ENCODE measurements at regions not wholly inside any gene's neighbourhood (a gene's known extent, or its start where the extent isn't known, plus 50 kb on each side); places are given as distances from the start of the nearest gene placed in this dataset.

GRCh38 chr6:94673251-94673650 is 904.1 kb upstream of the MANEA start:
- H3K36me3 ChIP-seq, result no peaks in the 10 kb centered on the region
- no peak overlapping the region for H3K4me3 ChIP-seq
- intact Hi-C loops (cut with DNase I), result no loop called here
- DNase-seq (ENCODE audit: extremely low spot score in 2 of 2), result no peak
- no peak overlapping the region for H3K27ac ChIP-seq
- H3K27me3 ChIP-seq, result no peaks in the 10 kb centered on the region
- no peaks in the 10 kb centered on the region for H3K9me3 ChIP-seq
- no peak for TF ChIP-seq CTCF (IDR thresholded peaks at IDR 0.05)
- TF ChIP-seq POLR2AphosphoS5 (IDR thresholded peaks at IDR 0.05; ENCODE audit: insufficient read depth in 1 of 2, low read depth in 1 of 2), result no peak
- no peak for TF ChIP-seq POLR2A (IDR thresholded peaks at IDR 0.05)
- no peaks in the 10 kb centered on the region for H3K4me1 ChIP-seq

- intact Hi-C loops (cut with DNase I), result no loop called here
- Histone ChIP-seq H3K27me3 (no peaks in the 10 kb centered on the region), H3K4me1 (no peaks in the 10 kb centered on the region), H3K36me3 (no peaks in the 10 kb centered on the region), H3K27ac (no peak overlapping the region), H3K4me3 (no peak overlapping the region), H3K9me3 (no peaks in the 10 kb centered on the region)
- TF ChIP-seq CTCF (IDR thresholded peaks at IDR 0.05), result no peak
- TF ChIP-seq POLR2AphosphoS5 (IDR thresholded peaks at IDR 0.05; ENCODE audit: insufficient read depth in 1 of 2, low read depth in 1 of 2), result no peak
- TF ChIP-seq POLR2A (IDR thresholded peaks at IDR 0.05), result no peak
- DNase-seq (ENCODE audit: extremely low spot score in 2 of 2), result no peak
These were observed 907.3 kb upstream of the MANEA start for GRCh38 chr6:94670017-94670416.

- H3K9me3 ChIP-seq, result no peaks in the 10 kb centered on the region
- H3K4me3 ChIP-seq, result no peak overlapping the region
- no peaks in the 10 kb centered on the region for H3K4me1 ChIP-seq
- intact Hi-C loops (cut with DNase I), result no loop called here
- no peaks in the 10 kb centered on the region for H3K36me3 ChIP-seq
- no peak overlapping the region for H3K27ac ChIP-seq
- H3K27me3 ChIP-seq, result no peaks in the 10 kb centered on the region
- no peak for DNase-seq (ENCODE audit: extremely low spot score in 2 of 2)
- no peak for TF ChIP-seq POLR2AphosphoS5 (IDR thresholded peaks at IDR 0.05; ENCODE audit: insufficient read depth in 1 of 2, low read depth in 1 of 2)
- no peak for TF ChIP-seq POLR2A (IDR thresholded peaks at IDR 0.05)
- TF ChIP-seq CTCF (IDR thresholded peaks at IDR 0.05), result no peak
These were observed 908.5 kb upstream of the MANEA start for GRCh38 chr6:94668876-94669275.

- H3K27me3 ChIP-seq, result no peaks in the 10 kb centered on the region
- no peaks in the 10 kb centered on the region for H3K9me3 ChIP-seq
- DNase-seq (ENCODE audit: extremely low spot score in 2 of 2), result no peak
- H3K36me3 ChIP-seq, result no peaks in the 10 kb centered on the region
- TF ChIP-seq POLR2AphosphoS5 (IDR thresholded peaks at IDR 0.05; ENCODE audit: insufficient read depth in 1 of 2, low read depth in 1 of 2) (no peak), CTCF (IDR thresholded peaks at IDR 0.05) (no peak), POLR2A (IDR thresholded peaks at IDR 0.05) (no peak)
- H3K4me3 ChIP-seq, result no peak overlapping the region
- H3K27ac ChIP-seq, result no peak overlapping the region
- H3K4me1 ChIP-seq, result no peaks in the 10 kb centered on the region
- intact Hi-C loops (cut with DNase I), result no loop called here
These were observed 918.4 kb upstream of the MANEA start for GRCh38 chr6:94658929-94659328.

- Histone ChIP-seq H3K4me3 (no peak overlapping the region), H3K9me3 (no peaks in the 10 kb centered on the region), H3K4me1 (no peaks in the 10 kb centered on the region), H3K27ac (no peak overlapping the region), H3K27me3 (no peaks in the 10 kb centered on the region), H3K36me3 (no peaks in the 10 kb centered on the region)
- no peak for DNase-seq (ENCODE audit: extremely low spot score in 2 of 2)
- no peak for TF ChIP-seq POLR2A (IDR thresholded peaks at IDR 0.05)
- intact Hi-C loops (cut with DNase I), result no loop called here
These were observed 926.1 kb upstream of the MANEA start for GRCh38 chr6:94651239-94651638.

- no peak for DNase-seq (ENCODE audit: extremely low spot score in 2 of 2)
- Histone ChIP-seq H3K27me3 (no peaks in the 10 kb centered on the region), H3K9me3 (no peaks in the 10 kb centered on the region), H3K4me3 (no peak overlapping the region), H3K27ac (no peak overlapping the region), H3K4me1 (no peaks in the 10 kb centered on the region), H3K36me3 (no peaks in the 10 kb centered on the region)
- intact Hi-C loops (cut with DNase I), result no loop called here
- TF ChIP-seq POLR2AphosphoS5 (IDR thresholded peaks at IDR 0.05; ENCODE audit: insufficient read depth in 1 of 2, low read depth in 1 of 2), result no peak
- TF ChIP-seq CTCF (IDR thresholded peaks at IDR 0.05), result no peak
- no peak for TF ChIP-seq POLR2A (IDR thresholded peaks at IDR 0.05)
These were observed 932.1 kb upstream of the MANEA start for GRCh38 chr6:94645191-94645590.
